Fibroblast of skin of right quadriceps (primary cell): ENCODE measurements at regions not wholly inside any gene's neighbourhood (a gene's known extent, or its start where the extent isn't known, plus 50 kb on each side); places are given as distances from the start of the nearest gene placed in this dataset.
A peak's percentile ranks its signal among the peaks of the same experiment; 100 is the strongest.
"Not testable (repeated sequence)": the region's sequence is repeated elsewhere in the genome, so short reads cannot be mapped to it uniquely, and the experiment has no call there.

Experiments
- DNase-seq: peaks from one replicate; pipeline ENCODE4 v3.0.0-alpha.2; 2013

- no peak for DNase-seq
These were observed 50.5 kb upstream of the CD99 start for GRCh38 chrX:2640436-2641150.

- DNase-seq = no peak
These were observed 52.8 kb upstream of the CD99 start for GRCh38 chrX:2638279-2638678.

- peak; percentile 37 for DNase-seq
These were observed 55.8 kb upstream of the CD99 start for GRCh38 chrX:2635342-2635741.

GRCh38 chrX:2632533-2633504, 58.3 kb upstream of the CD99 start:
- no peak for DNase-seq

- DNase-seq = no peak
These were observed 59.2 kb upstream of the CD99 start for GRCh38 chrX:2631743-2632532.

GRCh38 chrX:2630935-2631742, 60.0 kb upstream of the CD99 start:
- not testable (repeated sequence) for DNase-seq

GRCh38 chrX:2630008-2630934, 60.8 kb upstream of the CD99 start:
- DNase-seq = not testable (repeated sequence)

- DNase-seq = no peak
These were observed 61.6 kb upstream of the CD99 start for GRCh38 chrX:2629316-2630007.

GRCh38 chrX:2628751-2629315, 62.3 kb upstream of the CD99 start:
- DNase-seq = no peak

GRCh38 chrX:2627272-2627867, 63.7 kb upstream of the CD99 start:
- peak; percentile 26 for DNase-seq

- no peak for DNase-seq
These were observed 64.3 kb upstream of the CD99 start for GRCh38 chrX:2626750-2627149.

- DNase-seq = no peak
These were observed 70.5 kb upstream of the CD99 start for GRCh38 chrX:2620576-2620975.

GRCh38 chrX:2618516-2618915, 72.6 kb upstream of the CD99 start:
- DNase-seq = no peak

- peak; percentile 84 for DNase-seq
These were observed 76.2 kb upstream of the CD99 start for GRCh38 chrX:2614911-2615310.

GRCh38 chrX:2610246-2611170, 80.6 kb upstream of the CD99 start:
- DNase-seq = no peak

GRCh38 chrX:2609431-2610238, 81.5 kb upstream of the CD99 start:
- no peak for DNase-seq

- peak; percentile 80 for DNase-seq
These were observed 82.3 kb upstream of the CD99 start for GRCh38 chrX:2608638-2609430.
